Esophagus muscularis mucosa (tissue), 3 donors: ENCODE measurements at regions not wholly inside any gene's neighbourhood (a gene's known extent, or its start where the extent isn't known, plus 50 kb on each side); places are given as distances from the start of the nearest gene placed in this dataset.

Source experiments
- POLR2A ChIP-seq: fragments of 450-650 bp; IDR thresholded peaks from one replicate; pipeline ENCODE4 v1.6.1; 2017; ENCODE audit warnings: antibody characterized with exemption, moderate library complexity, mild to moderate bottlenecking, low read depth
- POLR2AphosphoS5 ChIP-seq, 2 donors: sonication (generic); formaldehyde crosslinking; IDR thresholded peaks; one replicate each; pipeline ENCODE4 v1.6.1; 2017; ENCODE audit warnings: antibody characterized with exemption in 2 of 2
- TF ChIP-seq, protein P1 (sequence below), 3 experiments: fragments of 200-600 bp in 2 of 3; fragments of 450-650 bp in 1 of 3; sonication (generic) in 2 of 3; IDR thresholded peaks; one replicate each; pipeline ENCODE4 v1.5.1; 2017 to 2019; ENCODE audit warnings: antibody characterized with exemption in 3 of 3, mild to moderate bottlenecking in 2 of 3, moderate library complexity in 1 of 3

DNA sequence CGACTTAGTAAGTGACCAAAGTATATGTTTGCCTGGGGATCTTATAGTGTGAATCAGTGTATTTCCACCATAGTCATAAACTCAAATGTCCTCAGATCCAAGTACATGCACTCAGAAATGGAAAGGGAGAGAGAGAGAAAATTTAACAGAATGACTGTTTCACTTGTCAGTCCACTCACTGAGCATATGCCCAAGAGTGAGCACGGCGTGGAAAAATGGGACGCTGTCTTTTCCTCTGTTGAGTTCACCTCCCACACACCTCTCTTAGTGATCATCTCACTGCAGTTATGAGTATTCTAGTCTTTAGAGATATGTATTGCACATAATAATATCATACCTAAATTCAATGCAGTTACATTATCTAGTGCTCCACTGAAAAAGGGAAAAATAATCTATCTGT lies 156.8 kb upstream of the PRMT6 start:
- TF ChIP-seq, protein P1, sequence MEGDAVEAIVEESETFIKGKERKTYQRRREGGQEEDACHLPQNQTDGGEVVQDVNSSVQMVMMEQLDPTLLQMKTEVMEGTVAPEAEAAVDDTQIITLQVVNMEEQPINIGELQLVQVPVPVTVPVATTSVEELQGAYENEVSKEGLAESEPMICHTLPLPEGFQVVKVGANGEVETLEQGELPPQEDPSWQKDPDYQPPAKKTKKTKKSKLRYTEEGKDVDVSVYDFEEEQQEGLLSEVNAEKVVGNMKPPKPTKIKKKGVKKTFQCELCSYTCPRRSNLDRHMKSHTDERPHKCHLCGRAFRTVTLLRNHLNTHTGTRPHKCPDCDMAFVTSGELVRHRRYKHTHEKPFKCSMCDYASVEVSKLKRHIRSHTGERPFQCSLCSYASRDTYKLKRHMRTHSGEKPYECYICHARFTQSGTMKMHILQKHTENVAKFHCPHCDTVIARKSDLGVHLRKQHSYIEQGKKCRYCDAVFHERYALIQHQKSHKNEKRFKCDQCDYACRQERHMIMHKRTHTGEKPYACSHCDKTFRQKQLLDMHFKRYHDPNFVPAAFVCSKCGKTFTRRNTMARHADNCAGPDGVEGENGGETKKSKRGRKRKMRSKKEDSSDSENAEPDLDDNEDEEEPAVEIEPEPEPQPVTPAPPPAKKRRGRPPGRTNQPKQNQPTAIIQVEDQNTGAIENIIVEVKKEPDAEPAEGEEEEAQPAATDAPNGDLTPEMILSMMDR (IDR thresholded peaks at IDR 0.05) = no peak
- no peak for TF ChIP-seq POLR2A
- TF ChIP-seq POLR2AphosphoS5 (IDR thresholded peaks at IDR 0.05) = no peak
